ENCODE measurements at regions not wholly inside any gene's neighbourhood (a gene's known extent, or its start where the extent isn't known, plus 50 kb on each side); places are given as distances from the start of the nearest gene placed in this dataset.

- no peak overlapping the region for H3K4me3 ChIP-seq (ENCODE audit: low read depth, low read length)
- TF ChIP-seq MYC (IDR thresholded peaks at IDR 0.05; ENCODE audit: low read depth, low read length): no peak
- TF ChIP-seq, protein P1, sequence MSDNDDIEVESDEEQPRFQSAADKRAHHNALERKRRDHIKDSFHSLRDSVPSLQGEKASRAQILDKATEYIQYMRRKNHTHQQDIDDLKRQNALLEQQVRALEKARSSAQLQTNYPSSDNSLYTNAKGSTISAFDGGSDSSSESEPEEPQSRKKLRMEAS (IDR thresholded peaks at IDR 0.05; ENCODE audit: low read depth, low read length): no peak
- no peak for TF ChIP-seq CTCF (IDR thresholded peaks at IDR 0.05; ENCODE audit: low read depth, low read length)
- no peak for DNase-seq (ENCODE audit: low read depth)
Measured at GRCh38 chr3:13708871-13709595, 160.1 kb downstream of the FBLN2 start.

DNA sequence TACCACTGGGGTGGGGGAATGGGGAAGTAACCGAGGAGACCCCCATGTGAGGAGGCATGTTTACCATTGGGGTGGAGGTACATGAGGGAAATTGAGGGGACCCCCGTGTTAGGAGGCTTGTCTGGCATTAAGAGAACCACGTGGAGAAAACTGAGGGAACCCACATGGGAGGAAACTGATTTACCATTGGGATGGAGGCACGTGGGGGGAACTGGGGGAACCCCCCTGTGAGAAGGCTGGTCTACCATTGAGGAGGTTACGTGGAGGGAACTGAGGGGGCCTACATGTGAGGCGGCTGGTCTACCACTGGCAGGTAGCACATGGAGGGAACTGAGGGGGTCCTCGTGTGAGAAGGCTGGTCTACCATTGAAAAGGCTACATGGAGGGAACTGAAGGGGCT, 159.4 kb downstream of the FBLN2 start:
- no peak overlapping the region for H3K4me3 ChIP-seq (ENCODE audit: low read depth, low read length)
- DNase-seq (ENCODE audit: low read depth): no peak
- no peak for TF ChIP-seq POLR2A (IDR thresholded peaks at IDR 0.05; ENCODE audit: extremely low read depth, insufficient read length)
- TF ChIP-seq MYC (IDR thresholded peaks at IDR 0.05; ENCODE audit: low read depth, low read length): no peak

GRCh38 chr3:13707456-13707855, 158.5 kb downstream of the FBLN2 start:
- no peak for DNase-seq (ENCODE audit: low read depth)
- TF ChIP-seq, protein P1 (IDR thresholded peaks at IDR 0.05; ENCODE audit: low read depth, low read length): no peak
- no peak for TF ChIP-seq MYC (IDR thresholded peaks at IDR 0.05; ENCODE audit: low read depth, low read length)
- no peak for TF ChIP-seq POLR2A (IDR thresholded peaks at IDR 0.05; ENCODE audit: extremely low read depth, insufficient read length)
- TF ChIP-seq CTCF (IDR thresholded peaks at IDR 0.05; ENCODE audit: low read depth, low read length): no peak

GRCh38 chr3:13706886-13707285, 158.0 kb downstream of the FBLN2 start:
- H3K4me3 ChIP-seq (ENCODE audit: low read depth, low read length): no peak overlapping the region
- TF ChIP-seq MYC (IDR thresholded peaks at IDR 0.05; ENCODE audit: low read depth, low read length) (no peak), CTCF (IDR thresholded peaks at IDR 0.05; ENCODE audit: low read depth, low read length) (no peak)

More at GRCh38 chr3:13707456-13707855, 158.5 kb downstream of the FBLN2 start:
- H3K4me3 ChIP-seq (ENCODE audit: low read depth, low read length): no peak overlapping the region

GRCh38 chr3:13706451-13706850, 157.5 kb downstream of the FBLN2 start:
- TF ChIP-seq CTCF (IDR thresholded peaks at IDR 0.05; ENCODE audit: low read depth, low read length) (no peak), POLR2A (IDR thresholded peaks at IDR 0.05; ENCODE audit: extremely low read depth, insufficient read length) (no peak), MYC (IDR thresholded peaks at IDR 0.05; ENCODE audit: low read depth, low read length) (no peak)
- TF ChIP-seq, protein P1 (IDR thresholded peaks at IDR 0.05; ENCODE audit: low read depth, low read length): no peak
- DNase-seq (ENCODE audit: low read depth): no peak
- no peak overlapping the region for H3K4me3 ChIP-seq (ENCODE audit: low read depth, low read length)

More at GRCh38 chr3:13706886-13707285, 158.0 kb downstream of the FBLN2 start:
- no peak for DNase-seq (ENCODE audit: low read depth)

DNA sequence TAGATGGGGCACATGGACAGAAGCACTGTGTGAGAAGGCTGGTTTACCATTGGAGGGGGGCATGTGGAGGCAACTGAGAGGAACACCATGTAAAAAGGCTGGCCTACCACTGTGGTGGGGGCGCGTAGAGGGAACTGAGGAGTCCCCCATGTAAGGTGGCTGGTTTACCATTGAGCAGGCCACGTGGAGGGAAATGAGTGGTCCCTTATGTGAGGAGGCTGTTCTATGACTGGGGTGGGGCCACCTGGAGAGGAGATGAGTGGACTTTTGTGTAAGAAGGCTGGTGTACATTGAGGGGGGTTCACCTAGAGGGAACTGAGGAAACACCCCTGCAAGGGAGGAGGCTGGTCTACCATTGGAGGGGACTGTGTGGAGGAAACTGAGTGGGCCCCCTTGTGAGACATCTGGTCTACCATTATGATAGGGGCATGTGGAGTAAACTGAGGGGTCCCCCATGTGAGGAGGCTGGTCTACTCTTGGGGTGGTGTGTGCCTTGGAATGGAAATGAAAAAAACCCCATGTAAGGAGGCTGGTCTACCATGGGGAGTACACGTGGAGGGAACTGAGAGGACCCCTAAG, 156.9 kb downstream of the FBLN2 start:
- no peak for DNase-seq (ENCODE audit: low read depth)
- no peak overlapping the region for H3K4me3 ChIP-seq (ENCODE audit: low read depth, low read length)
- TF ChIP-seq CTCF (IDR thresholded peaks at IDR 0.05; ENCODE audit: low read depth, low read length) (no peak), MYC (IDR thresholded peaks at IDR 0.05; ENCODE audit: low read depth, low read length) (no peak), POLR2A (IDR thresholded peaks at IDR 0.05; ENCODE audit: extremely low read depth, insufficient read length) (no peak)
- TF ChIP-seq, protein P1 (IDR thresholded peaks at IDR 0.05; ENCODE audit: low read depth, low read length): no peak
